ENCODE measurements at regions not wholly inside any gene's neighbourhood (a gene's known extent, or its start where the extent isn't known, plus 50 kb on each side); places are given as distances from the start of the nearest gene placed in this dataset.

- peaks cover 13% of the 10 kb centered on the region for H3K9me3 Mint-ChIP-seq (ENCODE audit: low read depth)
- no peaks in the 10 kb centered on the region for H3K4me1 Mint-ChIP-seq (ENCODE audit: low read depth)
These were observed 564.0 kb downstream of the SLC6A15 start for GRCh38 chr12:84348582-84348981.

GRCh38 chr12:84341467-84342193 is 571.0 kb downstream of the SLC6A15 start:
- peaks cover 10% of the 10 kb centered on the region for H3K9me3 Mint-ChIP-seq (ENCODE audit: low read depth)
- H3K4me1 Mint-ChIP-seq (ENCODE audit: low read depth) = no peaks in the 10 kb centered on the region
- no peaks in the 10 kb centered on the region for H3K36me3 Mint-ChIP-seq (ENCODE audit: insufficient read depth)
- TF ChIP-seq CTCF (IDR thresholded peaks at IDR 0.05; ENCODE audit: unreplicated experiment) = no peak
- no peak for DNase-seq (ENCODE audit: low spot score, unreplicated experiment)
- no peaks in the 10 kb centered on the region for H3K27me3 Mint-ChIP-seq
- H3K4me3 Mint-ChIP-seq (ENCODE audit: low read depth) = no peak overlapping the region
- H3K27ac Mint-ChIP-seq = no peak overlapping the region

More at GRCh38 chr12:84348582-84348981, 564.0 kb downstream of the SLC6A15 start:
- no peak overlapping the region for H3K27ac Mint-ChIP-seq
- no peak overlapping the region for H3K4me3 Mint-ChIP-seq (ENCODE audit: low read depth)
- no peaks in the 10 kb centered on the region for H3K36me3 Mint-ChIP-seq (ENCODE audit: insufficient read depth)
- no peak for DNase-seq (ENCODE audit: low spot score, unreplicated experiment)
- TF ChIP-seq CTCF (IDR thresholded peaks at IDR 0.05; ENCODE audit: unreplicated experiment) = no peak
- H3K27me3 Mint-ChIP-seq = no peaks in the 10 kb centered on the region

GRCh38 chr12:84336231-84336630 is 576.4 kb downstream of the SLC6A15 start:
- no peak for DNase-seq (ENCODE audit: low spot score, unreplicated experiment)
- Mint-ChIP-seq H3K9me3 (ENCODE audit: low read depth) (peaks cover 3% of the 10 kb centered on the region), H3K4me3 (ENCODE audit: low read depth) (no peak overlapping the region), H3K27me3 (no peaks in the 10 kb centered on the region), H3K36me3 (ENCODE audit: insufficient read depth) (no peaks in the 10 kb centered on the region), H3K4me1 (ENCODE audit: low read depth) (no peaks in the 10 kb centered on the region), H3K27ac (no peak overlapping the region)
- no peak for TF ChIP-seq CTCF (IDR thresholded peaks at IDR 0.05; ENCODE audit: unreplicated experiment)

GRCh38 chr12:84329938-84330337 is 582.7 kb downstream of the SLC6A15 start:
- H3K9me3 Mint-ChIP-seq (ENCODE audit: low read depth) = peaks cover 2% of the 10 kb centered on the region
- no peak overlapping the region for H3K4me3 Mint-ChIP-seq (ENCODE audit: low read depth)
- no peak overlapping the region for H3K27ac Mint-ChIP-seq
- peaks cover 5% of the 10 kb centered on the region for H3K4me1 Mint-ChIP-seq (ENCODE audit: low read depth)
- TF ChIP-seq CTCF (IDR thresholded peaks at IDR 0.05; ENCODE audit: unreplicated experiment) = no peak
- no peak for DNase-seq (ENCODE audit: low spot score, unreplicated experiment)
- H3K36me3 Mint-ChIP-seq (ENCODE audit: insufficient read depth) = no peaks in the 10 kb centered on the region
- H3K27me3 Mint-ChIP-seq = no peaks in the 10 kb centered on the region

DNA sequence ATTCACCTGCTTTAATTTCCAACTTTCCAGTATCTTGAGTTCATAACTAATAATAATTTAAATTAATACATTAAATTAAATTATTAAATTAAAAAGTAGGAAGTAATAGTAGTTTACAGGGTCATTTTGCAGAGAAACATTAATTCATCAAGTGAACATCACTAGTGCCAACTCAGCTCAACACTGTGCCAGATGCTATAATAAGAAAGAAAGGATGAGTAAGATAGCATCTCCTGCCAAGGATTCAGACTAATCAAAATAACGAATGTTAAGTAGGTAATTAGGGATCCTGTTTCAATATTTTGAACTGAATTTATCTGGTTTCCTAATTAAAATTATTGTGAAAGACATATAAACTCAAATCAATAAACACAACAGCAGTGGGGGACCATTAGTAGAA is 596.7 kb downstream of the SLC6A15 start:
- TF ChIP-seq CTCF (IDR thresholded peaks at IDR 0.05; ENCODE audit: unreplicated experiment) = no peak
- Mint-ChIP-seq H3K36me3 (ENCODE audit: insufficient read depth) (no peaks in the 10 kb centered on the region), H3K27ac (no peak overlapping the region), H3K4me3 (ENCODE audit: low read depth) (no peak overlapping the region), H3K4me1 (ENCODE audit: low read depth) (no peaks in the 10 kb centered on the region), H3K27me3 (no peaks in the 10 kb centered on the region), H3K9me3 (ENCODE audit: low read depth) (peaks cover 2% of the 10 kb centered on the region)
- DNase-seq (ENCODE audit: low spot score, unreplicated experiment) = no peak

Measured in progenitor cell of endocrine pancreas (in vitro differentiated cells).